Right ventricle myocardium inferior (tissue), 1 donor: ENCODE measurements at regions not wholly inside any gene's neighbourhood (a gene's known extent, or its start where the extent isn't known, plus 50 kb on each side); places are given as distances from the start of the nearest gene placed in this dataset.

Source experiments
- ATAC-seq: fragments of 200-7000 bp; cut with Tn5 transposase; one replicate; pipeline ENCODE4 v1.9.1; 2020; ENCODE audit warnings: mild to moderate bottlenecking, moderate library complexity
- DNase-seq: peaks from one replicate; pipeline ENCODE4 v3.0.0; 2021; ENCODE audit errors: missing footprints
- intact Hi-C: fragments of 100-400 bp; cut with DNase I; formaldehyde crosslinking; loops from one replicate; pipeline ENCODE4 v1.11.0; 2022
- donor health status: DM: no; HTN: yes; CAD: no; lungs with severe emphysema.

DNA sequence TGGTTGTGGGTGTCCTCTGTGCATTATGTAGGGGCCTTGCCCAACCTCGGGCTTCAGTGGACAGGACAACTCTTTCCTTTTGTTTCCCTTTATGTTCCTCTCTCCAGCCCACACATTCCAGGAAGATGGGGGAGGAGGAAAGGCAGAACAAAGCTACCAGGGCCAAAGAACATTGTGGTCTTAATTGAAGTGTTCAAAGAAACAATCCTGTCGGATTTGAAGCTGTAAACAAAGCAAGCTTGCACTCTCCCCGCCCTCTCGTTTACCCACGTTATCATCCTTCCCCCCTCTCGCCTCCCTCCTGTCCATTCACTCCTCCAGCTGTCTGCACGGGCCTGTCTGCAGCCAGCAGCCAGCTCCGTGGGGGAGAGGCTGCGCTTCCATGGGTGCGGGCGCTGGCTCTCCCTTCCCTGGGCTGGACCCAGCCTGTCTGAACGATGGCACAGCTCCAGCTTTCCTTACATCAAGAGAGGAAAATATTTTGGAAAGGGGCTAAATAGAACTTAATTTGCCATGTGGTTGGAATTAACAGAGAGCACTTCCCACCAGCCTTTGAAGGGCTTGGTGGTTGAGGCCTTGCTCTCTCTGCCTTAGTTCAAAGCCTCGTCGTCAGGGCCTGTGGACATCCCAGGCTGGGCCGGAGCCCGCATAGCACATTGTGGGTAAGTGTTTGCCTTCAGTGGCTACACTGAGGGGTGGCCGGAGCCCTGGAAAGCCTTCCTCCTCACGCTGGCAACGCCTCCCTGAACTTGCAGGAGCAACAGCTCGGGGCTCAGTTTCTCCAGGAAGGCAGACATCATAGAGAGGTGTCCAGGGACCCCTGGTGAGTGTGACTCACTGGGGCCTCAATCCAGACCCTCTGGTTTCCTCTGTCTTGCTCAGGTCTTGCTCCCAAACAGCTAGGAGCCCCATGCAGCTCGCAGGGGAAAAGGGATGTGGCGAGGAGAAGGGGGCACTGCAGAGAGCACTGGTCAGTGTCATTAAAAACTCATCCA, 60.6 kb upstream of the HS6ST1 start:
- ATAC-seq (peak; percentile 90), DNase-seq (no peak)
- intact Hi-C loops: loop anchor here (2.0 kb wide), 1 partner anchor 55 kb away; no protein-coding TSS in a partner anchor

DNA sequence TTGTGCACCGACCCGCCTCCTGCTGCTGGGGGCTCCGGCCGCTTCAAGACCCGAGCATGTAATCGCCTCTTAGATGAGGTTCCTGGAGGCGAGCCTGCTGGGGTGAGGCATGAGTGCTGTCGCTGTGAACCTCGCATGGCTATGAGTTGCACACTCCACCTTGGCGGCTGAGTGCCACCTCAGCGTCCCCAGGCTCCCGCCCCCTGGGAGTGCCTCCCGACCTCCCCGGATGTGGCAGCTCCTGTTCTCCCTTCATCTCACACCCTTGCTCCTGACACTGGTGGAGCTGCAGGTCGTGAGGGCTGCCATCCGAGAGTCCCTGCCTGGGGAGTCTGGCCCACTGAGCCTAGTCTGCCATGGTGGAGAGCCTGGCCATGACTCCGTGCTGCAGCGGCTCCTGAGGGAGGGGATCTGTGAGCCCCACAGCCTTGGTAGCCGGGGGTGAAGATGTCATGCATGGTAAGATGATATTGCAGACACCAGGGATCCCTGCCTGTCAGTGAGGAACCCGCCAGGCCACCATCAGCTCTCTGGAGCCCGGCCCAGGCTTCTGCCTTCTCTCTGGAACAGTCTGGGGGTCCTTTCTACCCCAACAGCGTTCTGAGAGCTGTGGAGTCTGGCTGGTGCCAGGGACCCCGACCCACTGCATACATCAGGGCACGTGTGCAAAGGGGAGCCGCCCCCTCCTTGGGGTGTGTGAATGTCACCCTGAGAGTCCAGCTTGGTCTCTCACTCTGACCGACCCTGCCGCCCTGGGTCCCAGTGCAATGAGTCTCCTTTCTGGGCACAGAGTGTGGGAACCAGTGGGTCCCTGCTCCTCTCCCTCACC, 61.6 kb upstream of the HS6ST1 start:
- DNase-seq (no peak), ATAC-seq (no peak)
- intact Hi-C loops: no loop called here

DNA sequence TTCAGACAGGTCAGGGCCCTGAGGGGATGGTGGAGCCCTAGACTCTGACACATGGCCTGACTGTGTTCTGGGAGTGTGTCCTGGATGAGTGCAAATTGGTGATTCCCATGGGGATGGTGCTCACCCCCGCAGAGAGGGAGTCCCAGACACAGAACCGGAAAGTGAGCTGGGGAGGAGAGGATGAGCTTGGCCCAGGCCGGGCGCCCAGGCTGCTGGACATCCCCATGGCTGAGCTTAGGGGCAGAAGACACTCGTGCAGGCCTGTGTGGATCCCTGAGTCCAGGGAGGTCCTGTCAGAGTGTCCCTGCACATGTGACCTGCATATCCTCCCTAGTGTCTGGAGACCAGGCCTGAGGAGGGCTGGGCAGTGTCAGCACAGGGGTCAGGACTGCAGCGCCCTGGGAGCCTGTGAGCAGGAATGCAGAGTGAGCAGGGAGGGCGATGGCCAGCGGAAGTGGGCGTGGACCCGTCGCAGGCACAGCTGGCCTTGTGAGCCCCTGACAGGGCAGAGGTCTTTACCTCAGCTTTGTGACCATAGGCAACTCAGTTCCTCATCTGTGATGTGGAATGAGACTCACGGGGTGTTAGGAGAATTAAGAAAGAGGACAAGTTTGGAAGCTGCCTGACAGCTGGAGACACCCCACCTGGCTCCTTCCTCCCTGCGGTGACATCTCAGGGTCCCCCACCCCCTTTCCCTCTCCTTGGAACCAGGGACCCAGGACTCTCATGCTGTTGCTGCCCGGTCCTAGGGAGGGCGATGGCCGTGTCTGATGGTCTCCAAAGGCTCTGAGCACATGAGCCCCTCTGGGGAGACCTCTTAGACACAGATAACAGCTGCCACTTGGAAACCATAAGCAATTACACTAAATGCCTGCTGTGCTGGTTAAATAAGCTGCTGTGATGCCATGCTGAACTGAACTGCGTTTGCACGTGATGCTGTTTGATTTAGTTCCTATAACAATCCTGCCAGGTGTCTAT, 62.6 kb upstream of the HS6ST1 start:
- intact Hi-C loops: no loop called here
- DNase-seq (no peak), ATAC-seq (no peak)

DNA sequence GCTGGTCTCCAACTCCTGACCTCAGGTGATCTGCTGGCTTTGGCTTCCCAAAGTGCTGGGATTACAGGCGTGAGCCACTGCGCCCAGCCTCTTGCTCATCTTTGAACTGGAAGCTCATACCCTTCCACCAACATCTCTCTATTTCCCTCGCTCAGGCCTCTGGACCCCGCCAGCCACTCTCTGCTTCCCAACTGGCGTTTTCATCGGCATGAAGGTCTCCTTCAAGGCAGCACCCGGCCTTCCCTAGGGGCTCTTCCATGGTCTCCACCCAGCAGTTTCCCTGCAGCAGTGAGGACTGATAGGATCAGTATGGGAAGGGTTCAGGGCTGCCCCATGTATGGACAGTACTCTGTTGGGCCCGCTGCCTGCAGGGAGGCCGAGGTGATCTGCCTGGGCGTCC, 65.8 kb upstream of the HS6ST1 start:
- peak; percentile 58 for DNase-seq
- no peak for ATAC-seq
- intact Hi-C loops: no loop called here

DNA sequence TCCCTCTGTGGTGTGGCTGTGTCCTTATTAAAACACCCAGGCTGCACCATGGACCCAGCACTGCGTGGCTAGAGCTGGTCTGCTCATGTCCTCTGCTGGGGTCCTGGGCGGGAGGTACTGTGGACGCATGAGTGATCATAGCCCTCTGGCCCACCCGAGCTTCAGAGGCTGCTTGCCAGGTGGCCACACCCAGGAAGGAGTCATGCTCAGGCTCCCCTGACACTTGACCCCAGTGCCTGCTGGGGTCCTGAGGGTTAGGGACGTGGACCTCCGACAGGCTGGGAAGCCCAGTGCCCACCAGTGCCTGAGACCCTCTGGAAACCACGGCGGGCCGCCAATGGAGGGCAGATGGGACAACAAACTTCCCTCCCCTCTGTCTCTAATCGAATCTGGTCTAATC, 66.3 kb upstream of the HS6ST1 start:
- intact Hi-C loops: no loop called here
- DNase-seq: peak; percentile 5
- no peak for ATAC-seq

DNA sequence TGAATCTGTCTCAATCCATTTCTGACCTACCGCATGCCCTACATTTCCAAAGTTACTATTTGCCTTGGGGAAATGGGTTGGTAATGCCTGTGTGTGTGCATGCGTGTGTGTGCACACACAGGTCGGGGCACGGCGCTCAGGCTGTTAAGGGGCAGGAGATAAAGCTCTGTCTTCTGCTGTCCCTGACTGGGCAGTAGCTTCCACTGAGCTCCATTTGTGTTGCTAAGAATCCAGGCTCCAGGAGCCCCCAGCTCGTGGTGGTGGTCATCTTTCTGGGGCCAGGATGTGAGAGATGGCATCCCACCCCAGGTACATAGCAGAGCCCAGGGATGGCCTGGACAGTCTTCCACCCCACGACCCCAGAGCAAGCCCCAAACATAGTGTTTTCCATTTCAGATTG, 66.7 kb upstream of the HS6ST1 start:
- no peak for ATAC-seq
- intact Hi-C loops: no loop called here
- DNase-seq: peak; percentile 15

DNA sequence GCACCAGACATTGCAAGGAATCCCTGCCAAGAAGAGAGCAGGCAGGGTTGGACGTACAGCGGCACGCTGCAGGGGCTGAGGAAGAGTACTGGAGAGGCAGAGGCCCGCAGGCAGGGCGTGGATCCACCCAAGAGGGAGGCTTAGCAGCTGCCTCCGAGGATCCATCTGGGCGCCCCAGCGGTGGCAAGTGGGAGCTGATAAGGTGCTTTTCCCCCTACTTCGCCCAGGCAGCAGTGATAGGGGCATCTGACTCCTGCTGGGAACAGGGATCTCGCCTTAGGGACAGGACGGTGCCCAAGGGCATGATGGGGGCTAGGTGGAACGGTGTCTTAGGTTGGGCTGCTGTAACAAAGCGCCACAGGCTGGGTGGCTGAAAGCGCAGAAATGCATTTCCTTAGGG, 67.4 kb upstream of the HS6ST1 start:
- DNase-seq: peak; percentile 51
- intact Hi-C loops: no loop called here
- no peak for ATAC-seq

DNA sequence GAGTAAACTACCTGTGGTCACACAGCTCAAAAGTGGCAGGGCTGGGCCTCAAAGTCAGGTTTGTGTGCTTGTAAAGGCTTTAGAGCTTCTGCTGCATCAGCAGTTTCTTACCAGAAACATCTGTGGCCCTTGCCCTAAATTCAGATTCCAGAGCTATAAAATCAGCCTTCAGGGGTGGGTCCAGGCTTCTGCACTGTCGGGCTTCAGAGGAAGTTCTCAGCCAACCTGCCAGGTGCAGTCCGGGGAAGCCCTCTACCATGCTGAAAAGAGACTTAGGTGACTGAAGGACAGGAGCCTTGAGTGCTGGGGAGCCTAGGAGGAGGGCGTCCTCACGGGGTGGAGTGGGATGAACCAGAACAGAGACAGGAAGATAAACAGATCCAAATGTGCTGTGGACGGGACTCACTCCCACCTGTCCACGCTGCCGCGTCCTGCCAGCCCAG, 69.9 kb upstream of the HS6ST1 start:
- intact Hi-C loops: no loop called here
- ATAC-seq (no peak), DNase-seq (peak; percentile 31)

DNA sequence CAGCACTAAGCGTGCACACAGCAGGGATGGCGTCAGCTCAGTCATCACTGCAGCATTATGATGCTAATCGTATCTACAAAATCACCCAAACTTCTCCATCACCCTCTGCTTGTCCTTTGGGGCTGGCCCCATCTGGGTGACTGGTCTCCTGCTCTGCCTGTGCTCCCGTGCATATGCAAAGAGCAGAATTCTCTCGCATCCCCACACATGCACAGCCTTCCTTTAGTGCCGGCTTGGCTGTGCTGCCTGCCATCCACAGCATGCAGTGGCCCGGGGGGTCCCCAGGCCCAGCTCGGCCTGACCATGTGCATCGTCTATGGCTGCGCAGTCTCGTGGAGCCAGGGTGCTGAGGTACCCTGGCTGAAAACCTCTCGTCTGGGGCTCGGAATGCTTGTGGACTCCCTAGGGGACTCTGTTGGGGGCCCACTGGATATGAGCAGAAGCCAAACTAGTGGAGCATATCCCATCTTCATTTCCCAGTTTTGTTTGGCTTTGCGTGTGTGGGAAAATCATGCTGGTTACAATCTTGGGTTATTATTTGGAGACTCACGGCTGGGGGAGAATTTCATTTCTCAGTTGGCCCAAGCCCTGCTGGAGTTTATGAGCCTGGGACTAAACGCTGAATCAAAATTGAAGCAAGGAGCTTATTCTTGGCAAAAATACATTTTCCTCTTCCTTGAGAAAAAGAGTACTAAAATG, 70.9 kb upstream of the HS6ST1 start:
- intact Hi-C loops: no loop called here
- no peak for ATAC-seq
- DNase-seq: no peak

DNA sequence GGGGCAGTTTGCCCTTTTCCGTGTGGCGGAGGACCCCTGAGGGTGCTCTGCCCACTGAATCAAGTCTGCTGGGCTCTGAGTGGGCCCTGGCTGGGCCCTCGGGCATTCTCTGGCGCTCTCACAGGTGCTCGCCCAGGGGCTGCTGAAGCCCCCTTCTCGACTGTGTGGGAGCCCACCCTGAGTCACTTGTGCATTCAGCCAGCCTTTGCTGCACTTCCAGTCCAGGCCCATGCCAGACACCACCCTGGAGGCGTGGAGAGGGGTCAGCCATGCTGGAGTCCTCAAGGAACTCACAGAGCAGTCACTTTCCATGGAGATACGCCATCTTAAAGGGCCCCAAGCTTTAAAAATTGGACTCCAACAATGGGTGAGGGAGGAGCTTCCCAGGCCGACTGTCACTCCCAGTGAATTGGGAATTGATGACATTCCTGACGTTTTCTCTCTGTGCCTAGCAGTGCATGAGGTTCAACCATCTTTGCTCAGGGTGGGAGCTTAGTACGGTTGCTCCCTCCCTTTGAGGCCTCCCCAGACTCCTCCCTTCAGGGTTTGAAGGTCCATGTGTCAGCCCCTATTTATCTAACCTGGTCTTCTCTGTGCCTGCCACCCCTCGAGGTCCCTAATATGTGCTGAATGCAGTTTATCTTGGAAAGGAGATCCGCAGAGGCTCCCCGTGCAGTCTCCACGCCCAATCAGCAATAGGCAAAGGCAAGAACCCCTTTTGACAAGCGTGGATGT, 71.8 kb upstream of the HS6ST1 start:
- intact Hi-C loops: no loop called here
- ATAC-seq (no peak), DNase-seq (no peak)

DNA sequence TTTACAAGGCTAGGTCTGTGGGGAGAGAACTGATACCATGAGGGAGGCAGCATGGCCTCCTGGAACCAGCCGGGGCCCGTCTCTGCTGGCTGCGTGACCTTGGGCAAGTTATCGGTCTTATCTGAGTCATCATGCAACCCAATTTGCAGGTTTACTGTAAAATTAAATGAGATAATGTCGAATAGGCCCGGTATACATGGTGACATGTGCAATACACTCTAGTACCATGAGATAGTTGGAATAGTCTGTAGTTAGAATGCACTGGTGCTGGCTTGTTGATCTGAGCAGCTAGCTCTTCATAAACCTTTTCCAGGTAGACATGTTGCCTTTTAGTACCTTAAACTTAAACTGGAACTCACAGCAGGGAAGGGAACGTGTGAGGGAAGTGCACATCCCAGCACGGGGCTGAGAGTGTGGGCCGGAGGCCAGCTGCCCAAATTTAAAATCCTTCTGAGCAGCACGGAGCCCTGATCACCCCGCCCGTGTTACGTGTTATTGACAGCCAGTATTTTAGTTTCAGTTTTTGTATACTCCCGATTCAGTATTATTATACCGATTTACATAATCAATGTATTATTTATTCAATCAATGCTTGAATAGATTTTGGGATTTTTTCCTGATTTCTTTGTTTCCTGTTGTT, 72.4 kb upstream of the HS6ST1 start:
- ATAC-seq (no peak), DNase-seq (no peak)
- intact Hi-C loops: no loop called here

DNA sequence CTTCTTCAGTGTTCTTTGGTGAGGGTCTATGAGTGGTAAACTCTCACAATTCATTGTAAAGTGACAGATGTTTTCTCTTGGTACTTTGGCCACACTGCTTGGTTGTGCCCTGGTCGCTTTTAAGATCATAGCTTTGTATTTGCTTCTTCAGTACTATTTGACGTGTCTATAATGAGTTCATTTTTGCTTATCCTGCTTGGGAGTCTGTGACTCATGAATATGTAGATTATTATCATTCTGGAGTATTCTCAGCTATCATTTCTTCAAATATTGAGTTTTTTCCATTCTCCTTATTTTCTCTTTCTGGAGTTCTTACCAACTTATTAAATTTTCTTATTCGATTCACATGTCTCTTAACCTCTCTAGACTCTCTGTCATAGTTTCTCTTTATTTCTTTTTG, 73.0 kb upstream of the HS6ST1 start:
- ATAC-seq: no peak
- DNase-seq: no peak
- intact Hi-C loops: no loop called here

DNA sequence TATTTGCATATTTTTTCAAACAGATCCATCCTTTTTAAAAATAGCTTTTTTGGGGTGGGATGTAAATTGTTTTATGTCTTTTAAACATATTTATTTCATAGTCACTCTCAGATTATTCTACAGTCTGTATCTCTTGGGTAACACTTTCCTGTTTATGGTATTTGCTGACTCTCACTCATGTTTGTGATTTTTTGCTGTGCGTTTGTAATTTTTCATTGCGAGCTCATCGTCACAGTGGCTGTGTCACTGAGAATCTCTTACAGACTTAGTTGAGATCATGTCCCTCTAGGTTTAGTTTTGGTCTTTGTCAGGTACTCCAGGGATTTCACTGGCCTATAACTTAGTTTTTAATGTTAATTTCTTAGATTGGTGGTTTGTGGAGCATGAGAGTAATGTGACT, 73.5 kb upstream of the HS6ST1 start:
- intact Hi-C loops: no loop called here
- ATAC-seq (no peak), DNase-seq (no peak)

DNA sequence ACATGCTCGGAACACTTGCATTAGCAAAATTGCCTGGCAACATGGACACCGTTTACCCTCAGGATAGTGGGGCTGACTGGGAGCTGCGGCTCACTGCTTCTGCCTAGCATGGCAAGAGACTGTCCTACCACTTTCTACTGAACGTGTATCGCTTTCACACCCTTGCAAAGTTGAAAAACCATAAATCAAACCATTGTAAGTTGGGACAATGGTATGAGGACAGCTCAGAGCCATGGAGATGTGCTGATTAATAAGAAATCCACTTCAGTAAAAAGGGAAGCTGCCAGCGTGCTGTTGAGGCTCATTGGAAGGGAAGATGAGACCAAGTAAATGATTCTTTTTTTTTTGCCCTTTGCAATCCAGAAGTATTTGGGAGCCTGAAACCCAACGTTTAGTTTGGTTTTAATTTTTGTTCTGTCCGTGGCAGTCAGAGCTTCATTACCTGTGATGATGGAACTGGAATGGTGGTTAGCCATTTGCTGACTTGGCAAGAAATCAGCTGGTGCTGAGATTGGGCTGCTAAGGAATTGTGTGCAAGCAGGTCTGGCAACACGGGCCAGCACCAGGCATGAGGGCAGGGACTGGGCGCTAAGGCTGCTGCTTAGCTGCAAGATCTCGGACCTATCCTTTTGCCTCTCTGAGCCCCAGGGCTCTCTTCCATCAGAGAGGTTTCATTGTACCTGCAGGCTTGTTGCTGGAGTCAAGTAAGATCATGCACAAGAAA, 75.5 kb upstream of the HS6ST1 start:
- ATAC-seq: peak; percentile 13
- DNase-seq: no peak
- intact Hi-C loops: no loop called here

DNA sequence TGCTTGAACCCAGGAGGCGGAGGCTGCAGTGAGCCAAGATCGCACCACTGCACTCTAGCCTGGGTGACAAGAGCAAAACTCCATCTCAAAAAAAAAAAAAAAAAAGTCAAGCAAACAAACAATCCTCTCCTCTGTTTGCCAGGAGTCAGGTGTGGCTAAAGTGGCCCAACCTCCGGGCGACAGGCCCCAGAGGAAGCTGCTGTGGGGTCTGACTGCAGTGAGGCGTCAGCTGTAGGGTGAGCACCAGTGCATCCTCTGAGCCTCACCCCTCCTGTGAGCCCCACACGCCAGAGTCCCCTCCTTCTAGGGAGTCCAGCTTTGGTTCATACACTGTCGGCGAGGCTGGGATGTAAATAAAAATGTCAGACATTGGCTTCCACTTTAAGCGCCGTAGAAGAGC, 76.5 kb upstream of the HS6ST1 start:
- ATAC-seq: no peak

More for the DNA sequence above, 76.5 kb upstream of the HS6ST1 start:
- intact Hi-C loops: no loop called here
- no peak for DNase-seq
